OCI-LY3 (cell line): ENCODE measurements at regions not wholly inside any gene's neighbourhood (a gene's known extent, or its start where the extent isn't known, plus 50 kb on each side); places are given as distances from the start of the nearest gene placed in this dataset.

Experiments used
- H2AFZ ChIP-seq: fragments of 200-600, 300-600 bp; shearing (Covaris generic); 2 replicates; pipeline ENCODE4 v1.6.0; 2014; ENCODE audit warnings: antibody characterized with exemption, low read depth, low read length
- H3K27ac ChIP-seq: fragments of 200-600, 300-600 bp; sonication (generic); 2 replicates; pipeline ENCODE4 v1.5.1; 2014; ENCODE audit warnings: mild to moderate bottlenecking, low read length, moderate library complexity, mixed read lengths
- H3K27me3 ChIP-seq: fragments of 200-600, 300-600 bp; sonication (generic); 2 replicates; pipeline ENCODE4 v1.6.1; 2014; ENCODE audit warnings: low read depth, low read length, mixed read lengths
- H3K36me3 ChIP-seq: fragments of 200-600, 300-600 bp; sonication (generic); replicated peaks from 2 replicates; pipeline ENCODE3; 2014; ENCODE audit warnings: low read depth, low read length, mixed read lengths
- H3K4me1 ChIP-seq: fragments of 300-600, 200-600 bp; sonication (generic); 2 replicates; pipeline ENCODE4 v1.6.1; 2014; ENCODE audit warnings: low read length, mixed read lengths
- H3K4me2 ChIP-seq: fragments of 200-600, 300-600 bp; sonication (generic); 2 replicates; pipeline ENCODE4 v1.6.1; 2014; ENCODE audit warnings: low read length, mixed read lengths
- H3K4me3 ChIP-seq: fragments of 300-600, 200-600 bp; sonication (generic); 2 replicates; pipeline ENCODE4 v1.5.1; 2014; ENCODE audit warnings: antibody characterized with exemption, mild to moderate bottlenecking, low read length, moderate library complexity
- H3K79me2 ChIP-seq: fragments of 300-600, 200-600 bp; shearing (Covaris generic); 2 replicates; pipeline ENCODE4 v1.6.1; 2014; ENCODE audit warnings: mild to moderate bottlenecking, low read length, mixed read lengths
- H3K9ac ChIP-seq: fragments of 300-600, 200-600 bp; shearing (Covaris generic); 2 replicates; pipeline ENCODE4 v1.6.0; 2014; ENCODE audit warnings: mild to moderate bottlenecking, low read length, moderate library complexity
- H3K9me3 ChIP-seq: fragments of 200-600, 300-600 bp; shearing (Covaris generic); 2 replicates; pipeline ENCODE4 v1.6.1; 2014; ENCODE audit warnings: low read length, mixed read lengths; ENCODE audit not compliant: insufficient read depth
- H4K20me1 ChIP-seq: fragments of 200-600, 300-600 bp; sonication (generic); 2 replicates; pipeline ENCODE4 v1.6.1; 2016; ENCODE audit warnings: low read length, mixed read lengths; ENCODE audit not compliant: insufficient read depth
- CTCF ChIP-seq: fragments of 200-600, 300-600 bp; sonication (generic); IDR thresholded peaks from 2 replicates; pipeline ENCODE4 v1.5.1; 2014; ENCODE audit warnings: antibody characterized with exemption, low read length, low read depth
- EZH2phosphoT487 ChIP-seq: fragments of 200-600 bp; shearing (Covaris generic); IDR thresholded peaks from 2 replicates; pipeline ENCODE4 v1.6.1; 2018; ENCODE audit warnings: antibody characterized with exemption, mixed run types, low read depth

- no peak overlapping the region for H3K4me3 ChIP-seq
- no peaks in the 10 kb centered on the region for H3K9me3 ChIP-seq
- H3K79me2 ChIP-seq: no peaks in the 10 kb centered on the region
- H3K4me1 ChIP-seq: no peaks in the 10 kb centered on the region
- H3K27ac ChIP-seq: no peak overlapping the region
- TF ChIP-seq EZH2phosphoT487 (no peak), CTCF (no peak)
- H3K27me3 ChIP-seq: peaks cover 4% of the 10 kb centered on the region
- no peak overlapping the region for H2AFZ ChIP-seq
- no peaks in the 10 kb centered on the region for H3K36me3 ChIP-seq
- H4K20me1 ChIP-seq: no peaks in the 10 kb centered on the region
- H3K4me2 ChIP-seq: no peak overlapping the region
- H3K9ac ChIP-seq: no peak overlapping the region
These were observed 275.3 kb downstream of the INSIG2 start for GRCh38 chr2:118363604-118364003.

GRCh38 chr2:118356051-118356450 lies 267.8 kb downstream of the INSIG2 start:
- no peaks in the 10 kb centered on the region for H3K79me2 ChIP-seq
- H3K27ac ChIP-seq: no peak overlapping the region
- H3K4me2 ChIP-seq: no peak overlapping the region
- no peaks in the 10 kb centered on the region for H3K36me3 ChIP-seq
- 0 out of 2 replicates have a peak, but pooled peaks cover under 1% of the 10 kb centered on the region for H3K27me3 ChIP-seq
- H3K4me3 ChIP-seq: no peak overlapping the region
- no peak overlapping the region for H3K9ac ChIP-seq
- H2AFZ ChIP-seq: no peak overlapping the region
- no peaks in the 10 kb centered on the region for H3K4me1 ChIP-seq
- H3K9me3 ChIP-seq: no peaks in the 10 kb centered on the region
- no peaks in the 10 kb centered on the region for H4K20me1 ChIP-seq
- TF ChIP-seq EZH2phosphoT487 (no peak), CTCF (no peak)

GRCh38 chr2:118351796-118352195 lies 263.5 kb downstream of the INSIG2 start:
- Histone ChIP-seq H2AFZ (no peak overlapping the region), H3K27ac (no peak overlapping the region), H3K4me3 (no peak overlapping the region), H3K9ac (no peak overlapping the region), H3K9me3 (no peaks in the 10 kb centered on the region; the same call in 1 of the 2 replicates), H3K4me2 (no peak overlapping the region), H3K4me1 (no peaks in the 10 kb centered on the region), H4K20me1 (no peaks in the 10 kb centered on the region), H3K27me3 (0 out of 2 replicates have a peak, but pooled peaks cover 3% of the 10 kb centered on the region), H3K36me3 (no peaks in the 10 kb centered on the region), H3K79me2 (no peaks in the 10 kb centered on the region)
- no peak for TF ChIP-seq CTCF
- no peak for TF ChIP-seq EZH2phosphoT487

GRCh38 chr2:118350621-118351020 lies 262.4 kb downstream of the INSIG2 start:
- Histone ChIP-seq H3K9ac (no peak overlapping the region), H3K79me2 (no peaks in the 10 kb centered on the region), H3K27ac (no peak overlapping the region), H4K20me1 (no peaks in the 10 kb centered on the region), H3K36me3 (no peaks in the 10 kb centered on the region), H3K9me3 (no peaks in the 10 kb centered on the region; the same call in 1 of the 2 replicates), H3K4me1 (no peaks in the 10 kb centered on the region), H3K4me3 (no peak overlapping the region), H3K27me3 (0 out of 2 replicates have a peak, but pooled peaks cover 3% of the 10 kb centered on the region), H2AFZ (no peak overlapping the region), H3K4me2 (no peak overlapping the region)
- TF ChIP-seq CTCF (no peak), EZH2phosphoT487 (no peak)
